Ovary (tissue), 7 donors: ENCODE measurements at regions not wholly inside any gene's neighbourhood (a gene's known extent, or its start where the extent isn't known, plus 50 kb on each side); places are given as distances from the start of the nearest gene placed in this dataset.

Experiments used
- DNase-seq, 5 donors: peaks; one replicate each; pipeline ENCODE4 v3.0.0-alpha.2; 2019 to 2020
- H3K27ac ChIP-seq, 2 donors: fragments of 200-600 bp; one replicate each; pipeline versions ENCODE4 v1.5.1 to v1.8.0; 2019 to 2022
- H3K27me3 ChIP-seq: fragments of 200-600 bp; one replicate; pipeline ENCODE4 v1.8.0; 2022
- H3K36me3 ChIP-seq: fragments of 200-600 bp; sonication (generic); one replicate; pipeline ENCODE4 v1.5.1; 2019
- H3K4me1 ChIP-seq: one replicate; pipeline ENCODE4 v1.8.1; 2013; ENCODE audit warnings: mild to moderate bottlenecking, moderate library complexity; ENCODE audit not compliant: insufficient read depth
- H3K4me3 ChIP-seq: fragments of 200-600 bp; sonication (generic); one replicate; pipeline ENCODE4 v1.5.1; 2017
- H3K9me3 ChIP-seq, 2 donors: fragments of 200-600 bp in 1 of 2; sonication (generic) in 1 of 2; one replicate each; pipeline versions ENCODE4 v1.5.1 to v1.8.1; 2013 to 2019; ENCODE audit warnings: mild to moderate bottlenecking in 1 of 2, moderate library complexity in 1 of 2
- CTCF ChIP-seq, 3 donors: fragments of 450-650 bp in 2 of 3; fragments of 200-600 bp in 1 of 3; IDR thresholded peaks; one replicate each; pipeline versions ENCODE4 v1.5.1 to v1.8.0; 2016 to 2022; ENCODE audit warnings: antibody characterized with exemption in 3 of 3, mild to moderate bottlenecking in 1 of 3
- EP300 ChIP-seq: sonication (generic); formaldehyde crosslinking; IDR thresholded peaks from one replicate; pipeline ENCODE4 v1.6.1; 2017; ENCODE audit warnings: antibody characterized with exemption
- POLR2A ChIP-seq: fragments of 450-650 bp; IDR thresholded peaks from one replicate; pipeline ENCODE4 v1.6.1; 2017; ENCODE audit warnings: antibody characterized with exemption, mild to moderate bottlenecking, moderate library complexity
- WGBS, 3 donors: extraction: QIAGEN DNeasy Blood & Tissue Kit in 1 of 3; methylation state at CpG; one replicate each; pipeline versions ENCODE4 v1.1.5 to v1.1.7; 2013 to 2017; 5-methylcytosine and 5-hydroxymethylcytosine counted together
- intact Hi-C, 4 donors: fragments of 100-400 bp; cut with DNase I; formaldehyde crosslinking; loops; one replicate each; pipeline versions ENCODE4 v1.11.0 to v1.15.1; 2022 to 2023
- donor health status: DM: no; HTN: no; CAD: no; lungs with moderate emphysema.
- donor health status: DM: no; HTN: no; CAD: no.
- donor health status: Bipolar disorder and iron deficiency.
- donor health status: DM: no; HTN: no; CAD: no.
- donor health status: DM: yes; HTN: yes; CAD: no.

GRCh38 chr2:183283209-183283608 is 159.0 kb downstream of the NUP35 start:
- no peaks in the 10 kb centered on the region for H3K4me1 ChIP-seq
- 83 to 94% (median 93%) methylated on average over 2 of the region's 2 CpGs for WGBS, 3 donors

GRCh38 chr2:183284606-183285005 is 160.4 kb downstream of the NUP35 start:
- no peaks in the 10 kb centered on the region for H3K36me3 ChIP-seq
- intact Hi-C loops, result no loop called here
- H3K27me3 ChIP-seq, result no peaks in the 10 kb centered on the region
- DNase-seq, result no peak
- no peak overlapping the region for H3K27ac ChIP-seq
- H3K9me3 ChIP-seq, result no peaks in the 10 kb centered on the region
- H3K4me3 ChIP-seq, result no peak overlapping the region
- H3K4me1 ChIP-seq, result no peaks in the 10 kb centered on the region
- no peak for TF ChIP-seq EP300
- no peak for TF ChIP-seq POLR2A
- TF ChIP-seq CTCF (IDR thresholded peaks at IDR 0.05), result no peak

More at GRCh38 chr2:183283209-183283608, 159.0 kb downstream of the NUP35 start:
- Histone ChIP-seq H3K4me3 (no peak overlapping the region), H3K36me3 (no peaks in the 10 kb centered on the region), H3K27ac (no peak overlapping the region), H3K27me3 (no peaks in the 10 kb centered on the region), H3K9me3 (no peaks in the 10 kb centered on the region)
- intact Hi-C loops, result no loop called here
- DNase-seq, result no peak
- no peak for TF ChIP-seq POLR2A
- TF ChIP-seq EP300, result no peak
- TF ChIP-seq CTCF (IDR thresholded peaks at IDR 0.05), result no peak

GRCh38 chr2:183291436-183291835 is 167.2 kb downstream of the NUP35 start:
- TF ChIP-seq EP300 (no peak), CTCF (IDR thresholded peaks at IDR 0.05) (no peak), POLR2A (no peak)
- intact Hi-C loops, result no loop called here
- H3K9me3 ChIP-seq, result no peaks in the 10 kb centered on the region
- no peak overlapping the region for H3K4me3 ChIP-seq
- DNase-seq, result no peak
- 84 to 88% (median 85%) methylated on average over 2 of the region's 2 CpGs for WGBS, 3 donors
- H3K36me3 ChIP-seq, result no peaks in the 10 kb centered on the region
- H3K4me1 ChIP-seq, result no peaks in the 10 kb centered on the region
- H3K27me3 ChIP-seq, result no peaks in the 10 kb centered on the region
- H3K27ac ChIP-seq, result no peak overlapping the region

- H3K4me3 ChIP-seq, result no peak overlapping the region
- TF ChIP-seq EP300, result no peak
- H3K9me3 ChIP-seq, result no peaks in the 10 kb centered on the region
- H3K4me1 ChIP-seq, result no peaks in the 10 kb centered on the region
- no peak for DNase-seq
- intact Hi-C loops, result no loop called here
- H3K36me3 ChIP-seq, result no peaks in the 10 kb centered on the region
- no peaks in the 10 kb centered on the region for H3K27me3 ChIP-seq
- H3K27ac ChIP-seq, result no peak overlapping the region
Measured at GRCh38 chr2:183292028-183292427, 167.8 kb downstream of the NUP35 start.

- 80 to 94% (median 83%) methylated on average over 1 of the region's 1 CpG for WGBS, 3 donors
- intact Hi-C loops, result no loop called here
Measured at GRCh38 chr2:183339311-183339710, 215.1 kb downstream of the NUP35 start.

More at GRCh38 chr2:183339311-183339710, 215.1 kb downstream of the NUP35 start:
- no peak overlapping the region for H3K4me3 ChIP-seq
- no peaks in the 10 kb centered on the region for H3K9me3 ChIP-seq
- H3K4me1 ChIP-seq, result no peaks in the 10 kb centered on the region
- H3K27me3 ChIP-seq, result no peaks in the 10 kb centered on the region
- no peak overlapping the region for H3K27ac ChIP-seq
- no peaks in the 10 kb centered on the region for H3K36me3 ChIP-seq
- DNase-seq, result no peak
- TF ChIP-seq POLR2A (no peak), CTCF (IDR thresholded peaks at IDR 0.05) (no peak), EP300 (no peak)
